A673 (cell line): ENCODE measurements at regions not wholly inside any gene's neighbourhood (a gene's known extent, or its start where the extent isn't known, plus 50 kb on each side); places are given as distances from the start of the nearest gene placed in this dataset.

Source experiments
- EZH2 ChIP-seq: fragments of 200-600 bp; sonication (generic); IDR thresholded peaks from 2 replicates; pipeline ENCODE4 v1.6.1; 2017; ENCODE audit warnings: borderline replicate concordance, low read depth, mild to moderate bottlenecking, mixed read lengths, antibody characterized with exemption, low read length; ENCODE audit not compliant: poor library complexity, severe bottlenecking
- TF ChIP-seq, protein P1 (sequence below): fragments of 300-800, 200-600 bp; sonication (generic); conservative IDR thresholded peaks from 2 replicates; pipeline ENCODE4 v1.5.1; 2017; ENCODE audit warnings: low read depth, mild to moderate bottlenecking, antibody characterized with exemption, low read length, moderate library complexity, mixed read lengths

- TF ChIP-seq, protein P1, sequence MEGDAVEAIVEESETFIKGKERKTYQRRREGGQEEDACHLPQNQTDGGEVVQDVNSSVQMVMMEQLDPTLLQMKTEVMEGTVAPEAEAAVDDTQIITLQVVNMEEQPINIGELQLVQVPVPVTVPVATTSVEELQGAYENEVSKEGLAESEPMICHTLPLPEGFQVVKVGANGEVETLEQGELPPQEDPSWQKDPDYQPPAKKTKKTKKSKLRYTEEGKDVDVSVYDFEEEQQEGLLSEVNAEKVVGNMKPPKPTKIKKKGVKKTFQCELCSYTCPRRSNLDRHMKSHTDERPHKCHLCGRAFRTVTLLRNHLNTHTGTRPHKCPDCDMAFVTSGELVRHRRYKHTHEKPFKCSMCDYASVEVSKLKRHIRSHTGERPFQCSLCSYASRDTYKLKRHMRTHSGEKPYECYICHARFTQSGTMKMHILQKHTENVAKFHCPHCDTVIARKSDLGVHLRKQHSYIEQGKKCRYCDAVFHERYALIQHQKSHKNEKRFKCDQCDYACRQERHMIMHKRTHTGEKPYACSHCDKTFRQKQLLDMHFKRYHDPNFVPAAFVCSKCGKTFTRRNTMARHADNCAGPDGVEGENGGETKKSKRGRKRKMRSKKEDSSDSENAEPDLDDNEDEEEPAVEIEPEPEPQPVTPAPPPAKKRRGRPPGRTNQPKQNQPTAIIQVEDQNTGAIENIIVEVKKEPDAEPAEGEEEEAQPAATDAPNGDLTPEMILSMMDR: no peak
- TF ChIP-seq EZH2: no peak
Observed at GRCh38 chr7:50207686-50208255, 96.7 kb upstream of the IKZF1 start.
